ENCODE measurements at regions not wholly inside any gene's neighbourhood (a gene's known extent, or its start where the extent isn't known, plus 50 kb on each side); places are given as distances from the start of the nearest gene placed in this dataset.
"Not testable (repeated sequence)": the region's sequence is repeated elsewhere in the genome, so short reads cannot be mapped to it uniquely, and the experiment has no call there.

GRCh38 chr5:135738564-135738875 is 95.9 kb upstream of the SLC25A48 start:
- no peaks in the 10 kb centered on the region for H3K27me3 ChIP-seq (replicated peaks; ENCODE audit: insufficient read depth, low read length)
- no peaks in the 10 kb centered on the region for H3K9me2 ChIP-seq (replicated peaks; ENCODE audit: insufficient read depth, low read length)
- no peak for DNase-seq
- H4K20me1 ChIP-seq (ENCODE audit: insufficient read depth, low read length): no peaks in the 10 kb centered on the region
- no peaks in the 10 kb centered on the region for H3F3A ChIP-seq (ENCODE audit: insufficient read depth, low read length)
- H3K9me3 ChIP-seq (replicated peaks; ENCODE audit: insufficient read depth, low read length): no peaks in the 10 kb centered on the region
- H3K9ac ChIP-seq (ENCODE audit: low read length): no peak overlapping the region
- no peak overlapping the region for H3K4me2 ChIP-seq (ENCODE audit: low read depth, low read length)
- H3K27ac ChIP-seq (ENCODE audit: low read length): no peak overlapping the region
- peaks cover 14% of the 10 kb centered on the region for H3K4me1 ChIP-seq (ENCODE audit: low read length)
- H3K4me3 ChIP-seq (ENCODE audit: low read length): no peak overlapping the region
- no peaks in the 10 kb centered on the region for H3K79me2 ChIP-seq (ENCODE audit: low read length)
- H2AFZ ChIP-seq (ENCODE audit: low read length): no peak overlapping the region
- no peaks in the 10 kb centered on the region for H3K36me3 ChIP-seq (replicated peaks; ENCODE audit: insufficient read depth, low read length)
- TF ChIP-seq CTCF (IDR thresholded peaks at IDR 0.05; ENCODE audit: low read length) (no peak), EZH2 (optimal IDR thresholded peaks at IDR 0.05; ENCODE audit: low read depth, low read length) (no peak), EZH2phosphoT487 (IDR thresholded peaks at IDR 0.05; ENCODE audit: low read length) (no peak)

DNA sequence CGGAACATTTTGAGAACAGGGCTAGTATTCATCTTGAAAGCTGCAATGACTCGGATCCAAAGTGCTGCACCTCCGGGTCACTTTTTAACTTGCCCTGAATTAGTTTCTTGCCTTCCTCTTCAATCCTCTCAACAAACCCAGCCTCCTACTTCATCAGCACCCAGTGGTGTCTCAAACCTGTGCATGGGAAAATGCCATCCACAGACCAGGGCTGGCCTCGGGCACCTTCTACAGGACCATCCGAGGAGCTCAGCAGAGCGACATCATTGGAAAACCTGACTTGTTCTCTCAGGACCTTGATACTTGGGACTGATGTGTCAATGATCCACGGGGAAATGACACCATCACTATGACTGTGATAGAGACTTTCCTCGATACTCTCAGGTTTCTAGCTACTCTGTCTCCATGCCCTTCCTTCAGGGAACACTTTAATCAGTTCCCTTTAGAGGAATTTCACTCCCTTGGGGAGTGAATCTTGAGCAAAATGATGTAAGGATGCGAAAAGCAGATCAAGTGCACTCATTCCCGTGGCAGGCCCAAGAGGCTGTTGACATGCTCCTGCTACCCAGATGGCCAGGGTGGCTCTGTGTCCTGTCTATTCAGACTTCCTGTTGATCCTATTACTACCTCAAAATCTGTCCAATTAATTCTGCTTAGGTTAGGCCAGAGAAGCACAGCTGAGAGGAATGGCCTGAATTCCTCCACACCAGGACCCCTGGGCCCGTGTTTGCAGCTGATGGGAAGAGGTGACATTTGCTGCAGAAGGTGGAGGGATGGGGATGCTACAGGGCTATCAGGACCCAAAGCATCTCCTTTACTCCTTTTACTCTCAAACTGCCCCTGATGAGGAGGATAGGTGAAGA is 96.5 kb upstream of the SLC25A48 start:
- Histone ChIP-seq H4K20me1 (ENCODE audit: insufficient read depth, low read length) (no peaks in the 10 kb centered on the region), H3F3A (ENCODE audit: insufficient read depth, low read length) (no peaks in the 10 kb centered on the region)
- no peak for DNase-seq

GRCh38 chr5:135736952-135737351 is 97.5 kb upstream of the SLC25A48 start:
- H3K9me2 ChIP-seq (replicated peaks; ENCODE audit: insufficient read depth, low read length); H3F3A ChIP-seq (ENCODE audit: insufficient read depth, low read length); H2AFZ ChIP-seq (ENCODE audit: low read length); DNase-seq; H4K20me1 ChIP-seq (ENCODE audit: insufficient read depth, low read length); H3K27ac ChIP-seq (ENCODE audit: low read length); H3K27me3 ChIP-seq (replicated peaks; ENCODE audit: insufficient read depth, low read length); H3K79me2 ChIP-seq (ENCODE audit: low read length); H3K4me2 ChIP-seq (ENCODE audit: low read depth, low read length); H3K4me3 ChIP-seq (ENCODE audit: low read length); H3K36me3 ChIP-seq (replicated peaks; ENCODE audit: insufficient read depth, low read length); H3K9ac ChIP-seq (ENCODE audit: low read length); H3K9me3 ChIP-seq (replicated peaks; ENCODE audit: insufficient read depth, low read length): not testable (repeated sequence)
- H3K4me1 ChIP-seq (ENCODE audit: low read length): peaks cover 14% of the 10 kb centered on the region

More for the DNA sequence above, 96.5 kb upstream of the SLC25A48 start:
- Histone ChIP-seq H2AFZ (ENCODE audit: low read length) (no peak overlapping the region), H3K4me3 (ENCODE audit: low read length) (no peak overlapping the region), H3K79me2 (ENCODE audit: low read length) (no peaks in the 10 kb centered on the region), H3K9ac (ENCODE audit: low read length) (no peak overlapping the region), H3K4me1 (ENCODE audit: low read length) (peaks cover 14% of the 10 kb centered on the region), H3K36me3 (replicated peaks; ENCODE audit: insufficient read depth, low read length) (no peaks in the 10 kb centered on the region), H3K9me3 (replicated peaks; ENCODE audit: insufficient read depth, low read length) (no peaks in the 10 kb centered on the region), H3K9me2 (replicated peaks; ENCODE audit: insufficient read depth, low read length) (no peaks in the 10 kb centered on the region), H3K27me3 (replicated peaks; ENCODE audit: insufficient read depth, low read length) (no peaks in the 10 kb centered on the region), H3K4me2 (ENCODE audit: low read depth, low read length) (no peak overlapping the region), H3K27ac (ENCODE audit: low read length) (no peak overlapping the region)
- TF ChIP-seq EZH2 (optimal IDR thresholded peaks at IDR 0.05; ENCODE audit: low read depth, low read length) (no peak), EZH2phosphoT487 (IDR thresholded peaks at IDR 0.05; ENCODE audit: low read length) (no peak), CTCF (IDR thresholded peaks at IDR 0.05; ENCODE audit: low read length) (no peak)

DNA sequence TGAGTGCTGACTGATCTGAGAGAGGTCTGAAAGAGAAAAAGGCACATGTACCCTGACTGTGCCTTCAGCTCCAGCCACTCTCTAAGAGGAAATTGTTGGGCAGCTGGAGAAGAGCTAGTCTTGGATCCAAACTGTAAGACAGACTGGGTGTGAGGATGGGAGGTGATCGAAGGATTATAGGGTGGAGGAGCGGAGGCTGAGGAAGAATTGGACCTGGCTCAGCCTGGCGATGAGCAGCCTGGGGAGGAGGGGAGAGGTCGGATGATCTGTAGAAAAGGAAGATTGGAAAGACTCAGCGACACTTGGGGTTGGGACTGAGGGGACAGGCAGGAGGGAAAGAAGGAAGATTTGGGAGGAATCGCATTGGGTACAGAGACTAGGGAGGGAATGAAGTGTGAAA is 98.6 kb upstream of the SLC25A48 start:
- H3K4me3 ChIP-seq (ENCODE audit: low read length): no peak overlapping the region
- H3F3A ChIP-seq (ENCODE audit: insufficient read depth, low read length): no peaks in the 10 kb centered on the region
- H3K79me2 ChIP-seq (ENCODE audit: low read length): no peaks in the 10 kb centered on the region
- H3K4me1 ChIP-seq (ENCODE audit: low read length): peaks cover 11% of the 10 kb centered on the region
- H4K20me1 ChIP-seq (ENCODE audit: insufficient read depth, low read length): no peaks in the 10 kb centered on the region
- H3K36me3 ChIP-seq (replicated peaks; ENCODE audit: insufficient read depth, low read length): no peaks in the 10 kb centered on the region
- H3K27ac ChIP-seq (ENCODE audit: low read length): no peak overlapping the region
- DNase-seq: no peak
- TF ChIP-seq EZH2 (optimal IDR thresholded peaks at IDR 0.05; ENCODE audit: low read depth, low read length) (no peak), CTCF (IDR thresholded peaks at IDR 0.05; ENCODE audit: low read length) (no peak), EZH2phosphoT487 (IDR thresholded peaks at IDR 0.05; ENCODE audit: low read length) (no peak)
- no peak overlapping the region for H3K9ac ChIP-seq (ENCODE audit: low read length)
- no peak overlapping the region for H3K4me2 ChIP-seq (ENCODE audit: low read depth, low read length)
- H2AFZ ChIP-seq (ENCODE audit: low read length): no peak overlapping the region
- H3K27me3 ChIP-seq (replicated peaks; ENCODE audit: insufficient read depth, low read length): no peaks in the 10 kb centered on the region
- no peaks in the 10 kb centered on the region for H3K9me2 ChIP-seq (replicated peaks; ENCODE audit: insufficient read depth, low read length)
- H3K9me3 ChIP-seq (replicated peaks; ENCODE audit: insufficient read depth, low read length): no peaks in the 10 kb centered on the region

DNA sequence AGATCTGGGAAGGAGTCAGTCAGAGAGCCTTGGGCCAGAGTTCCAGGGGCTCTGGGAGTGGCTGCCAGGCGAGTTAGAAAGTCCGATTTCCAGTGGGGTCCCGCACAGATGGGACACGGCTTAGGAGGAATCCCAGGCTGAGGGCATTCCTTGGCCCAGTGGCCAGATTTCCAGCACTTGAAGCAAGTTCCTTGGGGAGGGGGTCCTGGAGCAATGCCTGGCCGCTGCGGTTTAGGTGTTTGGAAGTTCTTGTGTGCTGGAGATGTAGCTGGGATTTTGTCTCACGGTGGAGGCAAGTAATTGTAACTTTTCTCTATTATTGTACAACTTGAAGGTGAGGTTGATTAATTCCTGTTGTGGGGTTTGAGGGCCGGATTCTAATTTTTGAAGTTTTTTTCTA is 99.5 kb upstream of the SLC25A48 start:
- not testable (repeated sequence) for H2AFZ ChIP-seq (ENCODE audit: low read length); H3K36me3 ChIP-seq (replicated peaks; ENCODE audit: insufficient read depth, low read length); H3K79me2 ChIP-seq (ENCODE audit: low read length); H3K4me2 ChIP-seq (ENCODE audit: low read depth, low read length); DNase-seq; H3K9me3 ChIP-seq (replicated peaks; ENCODE audit: insufficient read depth, low read length); H3K4me1 ChIP-seq (ENCODE audit: low read length); H3K9me2 ChIP-seq (replicated peaks; ENCODE audit: insufficient read depth, low read length); H3K4me3 ChIP-seq (ENCODE audit: low read length); H3K9ac ChIP-seq (ENCODE audit: low read length); H3K27me3 ChIP-seq (replicated peaks; ENCODE audit: insufficient read depth, low read length); H3F3A ChIP-seq (ENCODE audit: insufficient read depth, low read length); H3K27ac ChIP-seq (ENCODE audit: low read length); H4K20me1 ChIP-seq (ENCODE audit: insufficient read depth, low read length)
